Gastroesophageal sphincter (tissue), 4 donors: ENCODE measurements at regions not wholly inside any gene's neighbourhood (a gene's known extent, or its start where the extent isn't known, plus 50 kb on each side); places are given as distances from the start of the nearest gene placed in this dataset.

Source experiments
- ATAC-seq: fragments of 150-250 bp; one replicate; pipeline ENCODE4 v1.9.1; 2016; ENCODE audit warnings: mild to moderate bottlenecking, moderate library complexity
- H3K27ac ChIP-seq, 4 donors: fragments of 200-600 bp; sonication (generic) in 3 of 4; 1 replicate in 3 of 4; 2 replicates in 1 of 4; pipeline ENCODE4 v1.5.1; 2016 to 2019
- H3K27me3 ChIP-seq: fragments of 200-600 bp; sonication (generic); one replicate; pipeline ENCODE4 v1.5.1; 2019
- H3K36me3 ChIP-seq, 2 donors: fragments of 200-600 bp; sonication (generic); one replicate each; pipeline ENCODE4 v1.5.1; 2019; ENCODE audit warnings: control low read depth in 1 of 2
- H3K4me1 ChIP-seq, 3 donors: fragments of 200-600 bp; sonication (generic); 1 replicate in 2 of 3; 2 replicates in 1 of 3; pipeline ENCODE4 v1.5.1; 2016 to 2019; ENCODE audit warnings: control low read depth in 2 of 3
- H3K4me3 ChIP-seq, 2 donors: fragments of 200-600 bp; sonication (generic); one replicate each; pipeline ENCODE4 v1.5.1; 2019; ENCODE audit warnings: mild to moderate bottlenecking in 1 of 2, moderate library complexity in 1 of 2
- H3K9me3 ChIP-seq, 3 donors: fragments of 200-600 bp; sonication (generic); one replicate each; pipeline ENCODE4 v1.5.1; 2017 to 2019; ENCODE audit warnings: control low read depth in 2 of 3
- CTCF ChIP-seq, 4 experiments: fragments of 200-600 bp in 2 of 4; fragments of 450-650 bp in 2 of 4; sonication (generic) in 1 of 4; IDR thresholded peaks; one replicate each; pipeline ENCODE4 v1.5.1; 2017 to 2019; ENCODE audit warnings: antibody characterized with exemption in 4 of 4, mild to moderate bottlenecking in 2 of 4, moderate library complexity in 2 of 4
- EP300 ChIP-seq: sonication (generic); formaldehyde crosslinking; IDR thresholded peaks from one replicate; pipeline ENCODE4 v1.6.1; 2017; ENCODE audit warnings: antibody characterized with exemption, mild to moderate bottlenecking
- POLR2A ChIP-seq, 2 donors: fragments of 450-650 bp; IDR thresholded peaks; one replicate each; pipeline ENCODE4 v1.6.1; 2017; ENCODE audit warnings: antibody characterized with exemption in 2 of 2, mild to moderate bottlenecking in 2 of 2, moderate library complexity in 1 of 2
- POLR2AphosphoS5 ChIP-seq: sonication (generic); formaldehyde crosslinking; IDR thresholded peaks from one replicate; pipeline ENCODE4 v1.6.1; 2017; ENCODE audit warnings: antibody characterized with exemption
- WGBS, 2 donors: methylation state at CpG; one replicate each; pipeline ENCODE4 v1.1.5; 2018; ENCODE audit warnings: low coverage in 1 of 2; 5-methylcytosine and 5-hydroxymethylcytosine counted together

- H3K27me3 ChIP-seq: no peaks in the 10 kb centered on the region
- ATAC-seq: no peak
- no peak overlapping the region for H3K4me3 ChIP-seq
- H3K27ac ChIP-seq: no peak overlapping the region
- H3K9me3 ChIP-seq: no peaks in the 10 kb centered on the region
- no peaks in the 10 kb centered on the region for H3K4me1 ChIP-seq
- 89 to 97% methylated on average over 3 to 4 of the region's 4 CpGs for WGBS, 2 donors
- H3K36me3 ChIP-seq: no peaks in the 10 kb centered on the region
- TF ChIP-seq POLR2A (IDR thresholded peaks at IDR 0.05) (no peak), POLR2AphosphoS5 (no peak), CTCF (IDR thresholded peaks at IDR 0.05) (no peak), EP300 (no peak)
These were observed 154.7 kb downstream of the ZDHHC21 start for GRCh38 chr9:14538526-14538925.

GRCh38 chr9:14535161-14535955, 157.9 kb downstream of the ZDHHC21 start:
- no peak overlapping the region for H3K27ac ChIP-seq
- 68 to 73% methylated on average over 4 to 12 of the region's 12 CpGs for WGBS, 2 donors
- no peaks in the 10 kb centered on the region for H3K4me1 ChIP-seq
- no peak for ATAC-seq
- no peaks in the 10 kb centered on the region for H3K36me3 ChIP-seq
- no peaks in the 10 kb centered on the region for H3K9me3 ChIP-seq
- H3K4me3 ChIP-seq: no peak overlapping the region
- H3K27me3 ChIP-seq: no peaks in the 10 kb centered on the region
- TF ChIP-seq CTCF (IDR thresholded peaks at IDR 0.05): no peak
- TF ChIP-seq POLR2AphosphoS5: no peak
- no peak for TF ChIP-seq POLR2A (IDR thresholded peaks at IDR 0.05)
- TF ChIP-seq EP300: no peak

- WGBS, 2 donors: 73 to 92% methylated on average over 2 to 4 of the region's 20 CpGs
- no peak for ATAC-seq
- no peak for TF ChIP-seq POLR2AphosphoS5
- no peak for TF ChIP-seq CTCF (IDR thresholded peaks at IDR 0.05)
- TF ChIP-seq EP300: no peak
- TF ChIP-seq POLR2A (IDR thresholded peaks at IDR 0.05): no peak
- no peak overlapping the region for H3K4me3 ChIP-seq
- no peaks in the 10 kb centered on the region for H3K9me3 ChIP-seq
- H3K4me1 ChIP-seq: no peaks in the 10 kb centered on the region
- H3K27ac ChIP-seq: no peak overlapping the region
- no peaks in the 10 kb centered on the region for H3K27me3 ChIP-seq
- H3K36me3 ChIP-seq: no peaks in the 10 kb centered on the region
These were observed 159.2 kb downstream of the ZDHHC21 start for GRCh38 chr9:14533867-14534640.

GRCh38 chr9:14532456-14533115, 160.6 kb downstream of the ZDHHC21 start:
- 50 to 71% methylated on average over 1 to 7 of the region's 7 CpGs for WGBS, 2 donors
- Histone ChIP-seq H3K36me3 (no peaks in the 10 kb centered on the region), H3K27me3 (no peaks in the 10 kb centered on the region), H3K27ac (no peak overlapping the region), H3K4me3 (no peak overlapping the region), H3K4me1 (no peaks in the 10 kb centered on the region), H3K9me3 (no peaks in the 10 kb centered on the region)
- no peak for TF ChIP-seq EP300
- no peak for TF ChIP-seq POLR2A (IDR thresholded peaks at IDR 0.05)
- TF ChIP-seq POLR2AphosphoS5: no peak
- no peak for TF ChIP-seq CTCF (IDR thresholded peaks at IDR 0.05)
- no peak for ATAC-seq
